HEK293 (cell line): ENCODE measurements at regions not wholly inside any gene's neighbourhood (a gene's known extent, or its start where the extent isn't known, plus 50 kb on each side); places are given as distances from the start of the nearest gene placed in this dataset.
A peak's percentile ranks its signal among the peaks of the same experiment; 100 is the strongest.
"Not testable (repeated sequence)": the region's sequence is repeated elsewhere in the genome, so short reads cannot be mapped to it uniquely, and the experiment has no call there.

Experiments
- CTCF ChIA-PET: fragments of 350-600 bp; formaldehyde crosslinking; extraction: SDS; loops from one replicate; lab custom pipeline; 2021; ENCODE audit warnings: antibody characterized with exemption; lab: Yijun Ruan, JAX
- POLR2A ChIA-PET: fragments of 300-600 bp; formaldehyde crosslinking; extraction: SDS; loops from one replicate; lab custom pipeline; 2020; ENCODE audit warnings: antibody characterized with exemption, inconsistent platforms; lab: Yijun Ruan, JAX
- H3K27ac ChIP-seq: fragments of 200-500 bp; sonication (Bioruptor generic); 2 replicates; pipeline ENCODE4 v1.5.1; 2014; ENCODE audit warnings: low read depth, low read length, control low read depth, inconsistent platforms; ENCODE audit errors: extremely low read depth
- H3K36me3 ChIP-seq, 2 experiments: fragments of 200-500 bp in 1 of 2; sonication (Bioruptor generic) in 1 of 2; 1 replicate in 1 of 2; 2 replicates in 1 of 2; pipeline ENCODE4 v1.5.1; 2014 to 2017; ENCODE audit warnings: inconsistent platforms in 2 of 2, low read length in 2 of 2; ENCODE audit not compliant: control insufficient read depth in 2 of 2, insufficient read depth in 1 of 2
- H3K4me1 ChIP-seq: fragments of 200-500 bp; sonication (Bioruptor generic); 2 replicates; pipeline ENCODE4 v1.5.1; 2014; ENCODE audit warnings: mild to moderate bottlenecking, low read length, inconsistent platforms; ENCODE audit not compliant: control insufficient read depth, insufficient read depth
- H3K4me3 ChIP-seq: 2 replicates; pipeline ENCODE4 v1.5.1; 2011; ENCODE audit warnings: low read depth, mild to moderate bottlenecking, control low read depth, low read length, moderate library complexity
- H3K9me3 ChIP-seq: fragments of 200-500 bp; sonication (Bioruptor generic); 2 replicates; pipeline ENCODE4 v1.5.1; 2014; ENCODE audit warnings: low read depth, low read length, inconsistent platforms; ENCODE audit not compliant: control insufficient read depth, insufficient read depth
- GLI2 ChIP-seq: fragments of 450-650 bp; formaldehyde crosslinking; IDR thresholded peaks from 2 replicates; pipeline ENCODE4; 2017; ENCODE audit warnings: missing biosample characterization, missing genetic modification characterization, low read depth, borderline replicate concordance
- GLIS1 ChIP-seq: fragments of 450-650 bp; formaldehyde crosslinking; IDR thresholded peaks from 2 replicates; pipeline ENCODE4 v1.5.1; 2016; ENCODE audit warnings: missing biosample characterization, missing genetic modification characterization
- PRDM1 ChIP-seq: fragments of 450-650 bp; formaldehyde crosslinking; IDR thresholded peaks from 2 replicates; pipeline ENCODE4; 2016; ENCODE audit warnings: missing biosample characterization, missing genetic modification characterization
- YY2 ChIP-seq: fragments of 450-650 bp; formaldehyde crosslinking; IDR thresholded peaks from 2 replicates; pipeline ENCODE4 v1.5.1; 2016; ENCODE audit warnings: missing biosample characterization, missing genetic modification characterization
- ZBTB11 ChIP-seq: fragments of 450-650 bp; formaldehyde crosslinking; conservative IDR thresholded peaks from 2 replicates; pipeline ENCODE4 v1.5.1; 2016; ENCODE audit warnings: low read depth, missing biosample characterization, missing genetic modification characterization
- ZBTB20 ChIP-seq: fragments of 450-650 bp; formaldehyde crosslinking; IDR thresholded peaks from 2 replicates; pipeline ENCODE4 v1.5.1; 2016; ENCODE audit warnings: missing biosample characterization, missing genetic modification characterization
- ZNF398 ChIP-seq: fragments of 450-650 bp; formaldehyde crosslinking; IDR thresholded peaks from 2 replicates; pipeline ENCODE4 v1.5.1; 2017; ENCODE audit warnings: missing biosample characterization, missing genetic modification characterization
- ZNF416 ChIP-seq: fragments of 450-650 bp; formaldehyde crosslinking; IDR thresholded peaks from 2 replicates; pipeline ENCODE4 v1.5.1; 2016; ENCODE audit warnings: missing biosample characterization, missing genetic modification characterization
- ZNF433 ChIP-seq: fragments of 450-650 bp; formaldehyde crosslinking; IDR thresholded peaks from 2 replicates; pipeline ENCODE4 v1.5.1; 2016; ENCODE audit warnings: missing biosample characterization, missing genetic modification characterization, low read depth
- ZNF473 ChIP-seq: fragments of 450-650 bp; formaldehyde crosslinking; IDR thresholded peaks from 2 replicates; pipeline ENCODE4 v1.5.1; 2017; ENCODE audit warnings: missing biosample characterization, missing genetic modification characterization
- ZNF610 ChIP-seq: fragments of 450-650 bp; formaldehyde crosslinking; IDR thresholded peaks from 2 replicates; pipeline ENCODE4 v1.5.1; 2016; ENCODE audit warnings: missing biosample characterization, missing genetic modification characterization, borderline replicate concordance
- TF ChIP-seq, protein P1 (sequence below): fragments of 450-650 bp; formaldehyde crosslinking; IDR thresholded peaks from 2 replicates; pipeline ENCODE4 v1.5.1; 2016; ENCODE audit warnings: missing biosample characterization, missing genetic modification characterization
- TF ChIP-seq, protein P2 (sequence below): fragments of 450-650 bp; formaldehyde crosslinking; IDR thresholded peaks from 2 replicates; pipeline ENCODE4 v1.5.1; 2016; ENCODE audit warnings: missing biosample characterization, missing genetic modification characterization, borderline replicate concordance
- TF ChIP-seq, protein P3 (sequence below): fragments of 450-650 bp; formaldehyde crosslinking; IDR thresholded peaks from 2 replicates; pipeline ENCODE4 v1.5.1; 2016; ENCODE audit warnings: missing biosample characterization, missing genetic modification characterization

DNA sequence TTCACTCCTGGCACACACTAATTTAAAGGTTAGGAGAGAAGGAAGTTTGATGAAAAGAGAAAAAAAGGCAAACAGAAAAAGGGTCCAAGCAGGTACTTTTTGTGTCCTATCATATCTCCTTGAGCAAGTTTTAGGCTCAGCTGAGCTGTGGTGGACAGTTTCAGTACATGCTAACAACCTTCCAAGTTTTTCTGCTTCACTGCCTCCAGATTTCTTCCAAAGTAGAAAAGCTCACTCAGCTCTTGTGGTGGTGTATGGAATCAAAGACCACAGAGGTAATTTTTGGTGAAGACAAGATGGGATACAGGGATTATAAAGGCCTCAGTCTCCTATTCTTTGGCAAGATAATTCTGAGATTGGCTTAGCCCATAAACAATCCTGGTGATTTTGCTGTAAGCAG is 921.8 kb downstream of the NR2F1-AS1 start (continued):
- TF ChIP-seq ZBTB11 (tag by site-specific recombination), result no peak
- TF ChIP-seq ZNF473 (tag by site-specific recombination), result no peak
- no peak for TF ChIP-seq YY2 (tag by site-specific recombination)
- no peak for TF ChIP-seq ZBTB20 (tag by site-specific recombination)
- TF ChIP-seq GLI2 (tag by site-specific recombination), result no peak
- no peak for TF ChIP-seq ZNF433 (tag by site-specific recombination)
- no peak for TF ChIP-seq ZNF416 (tag by site-specific recombination)
- TF ChIP-seq, protein P1, sequence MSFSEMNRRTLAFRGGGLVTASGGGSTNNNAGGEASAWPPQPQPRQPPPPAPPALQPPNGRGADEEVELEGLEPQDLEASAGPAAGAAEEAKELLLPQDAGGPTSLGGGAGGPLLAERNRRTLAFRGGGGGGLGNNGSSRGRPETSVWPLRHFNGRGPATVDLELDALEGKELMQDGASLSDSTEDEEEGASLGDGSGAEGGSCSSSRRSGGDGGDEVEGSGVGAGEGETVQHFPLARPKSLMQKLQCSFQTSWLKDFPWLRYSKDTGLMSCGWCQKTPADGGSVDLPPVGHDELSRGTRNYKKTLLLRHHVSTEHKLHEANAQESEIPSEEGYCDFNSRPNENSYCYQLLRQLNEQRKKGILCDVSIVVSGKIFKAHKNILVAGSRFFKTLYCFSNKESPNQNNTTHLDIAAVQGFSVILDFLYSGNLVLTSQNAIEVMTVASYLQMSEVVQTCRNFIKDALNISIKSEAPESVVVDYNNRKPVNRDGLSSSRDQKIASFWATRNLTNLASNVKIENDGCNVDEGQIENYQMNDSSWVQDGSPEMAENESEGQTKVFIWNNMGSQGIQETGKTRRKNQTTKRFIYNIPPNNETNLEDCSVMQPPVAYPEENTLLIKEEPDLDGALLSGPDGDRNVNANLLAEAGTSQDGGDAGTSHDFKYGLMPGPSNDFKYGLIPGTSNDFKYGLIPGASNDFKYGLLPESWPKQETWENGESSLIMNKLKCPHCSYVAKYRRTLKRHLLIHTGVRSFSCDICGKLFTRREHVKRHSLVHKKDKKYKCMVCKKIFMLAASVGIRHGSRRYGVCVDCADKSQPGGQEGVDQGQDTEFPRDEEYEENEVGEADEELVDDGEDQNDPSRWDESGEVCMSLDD (tag by site-specific recombination), result no peak
- TF ChIP-seq ZNF398, result no peak
- no peak for TF ChIP-seq PRDM1
- TF ChIP-seq, protein P2, sequence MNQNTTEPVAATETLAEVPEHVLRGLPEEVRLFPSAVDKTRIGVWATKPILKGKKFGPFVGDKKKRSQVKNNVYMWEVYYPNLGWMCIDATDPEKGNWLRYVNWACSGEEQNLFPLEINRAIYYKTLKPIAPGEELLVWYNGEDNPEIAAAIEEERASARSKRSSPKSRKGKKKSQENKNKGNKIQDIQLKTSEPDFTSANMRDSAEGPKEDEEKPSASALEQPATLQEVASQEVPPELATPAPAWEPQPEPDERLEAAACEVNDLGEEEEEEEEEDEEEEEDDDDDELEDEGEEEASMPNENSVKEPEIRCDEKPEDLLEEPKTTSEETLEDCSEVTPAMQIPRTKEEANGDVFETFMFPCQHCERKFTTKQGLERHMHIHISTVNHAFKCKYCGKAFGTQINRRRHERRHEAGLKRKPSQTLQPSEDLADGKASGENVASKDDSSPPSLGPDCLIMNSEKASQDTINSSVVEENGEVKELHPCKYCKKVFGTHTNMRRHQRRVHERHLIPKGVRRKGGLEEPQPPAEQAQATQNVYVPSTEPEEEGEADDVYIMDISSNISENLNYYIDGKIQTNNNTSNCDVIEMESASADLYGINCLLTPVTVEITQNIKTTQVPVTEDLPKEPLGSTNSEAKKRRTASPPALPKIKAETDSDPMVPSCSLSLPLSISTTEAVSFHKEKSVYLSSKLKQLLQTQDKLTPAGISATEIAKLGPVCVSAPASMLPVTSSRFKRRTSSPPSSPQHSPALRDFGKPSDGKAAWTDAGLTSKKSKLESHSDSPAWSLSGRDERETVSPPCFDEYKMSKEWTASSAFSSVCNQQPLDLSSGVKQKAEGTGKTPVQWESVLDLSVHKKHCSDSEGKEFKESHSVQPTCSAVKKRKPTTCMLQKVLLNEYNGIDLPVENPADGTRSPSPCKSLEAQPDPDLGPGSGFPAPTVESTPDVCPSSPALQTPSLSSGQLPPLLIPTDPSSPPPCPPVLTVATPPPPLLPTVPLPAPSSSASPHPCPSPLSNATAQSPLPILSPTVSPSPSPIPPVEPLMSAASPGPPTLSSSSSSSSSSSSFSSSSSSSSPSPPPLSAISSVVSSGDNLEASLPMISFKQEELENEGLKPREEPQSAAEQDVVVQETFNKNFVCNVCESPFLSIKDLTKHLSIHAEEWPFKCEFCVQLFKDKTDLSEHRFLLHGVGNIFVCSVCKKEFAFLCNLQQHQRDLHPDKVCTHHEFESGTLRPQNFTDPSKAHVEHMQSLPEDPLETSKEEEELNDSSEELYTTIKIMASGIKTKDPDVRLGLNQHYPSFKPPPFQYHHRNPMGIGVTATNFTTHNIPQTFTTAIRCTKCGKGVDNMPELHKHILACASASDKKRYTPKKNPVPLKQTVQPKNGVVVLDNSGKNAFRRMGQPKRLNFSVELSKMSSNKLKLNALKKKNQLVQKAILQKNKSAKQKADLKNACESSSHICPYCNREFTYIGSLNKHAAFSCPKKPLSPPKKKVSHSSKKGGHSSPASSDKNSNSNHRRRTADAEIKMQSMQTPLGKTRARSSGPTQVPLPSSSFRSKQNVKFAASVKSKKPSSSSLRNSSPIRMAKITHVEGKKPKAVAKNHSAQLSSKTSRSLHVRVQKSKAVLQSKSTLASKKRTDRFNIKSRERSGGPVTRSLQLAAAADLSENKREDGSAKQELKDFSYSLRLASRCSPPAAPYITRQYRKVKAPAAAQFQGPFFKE, result no peak
- no peak for TF ChIP-seq GLIS1 (tag by site-specific recombination)
- TF ChIP-seq, all 188 proteins: peak for 0

DNA sequence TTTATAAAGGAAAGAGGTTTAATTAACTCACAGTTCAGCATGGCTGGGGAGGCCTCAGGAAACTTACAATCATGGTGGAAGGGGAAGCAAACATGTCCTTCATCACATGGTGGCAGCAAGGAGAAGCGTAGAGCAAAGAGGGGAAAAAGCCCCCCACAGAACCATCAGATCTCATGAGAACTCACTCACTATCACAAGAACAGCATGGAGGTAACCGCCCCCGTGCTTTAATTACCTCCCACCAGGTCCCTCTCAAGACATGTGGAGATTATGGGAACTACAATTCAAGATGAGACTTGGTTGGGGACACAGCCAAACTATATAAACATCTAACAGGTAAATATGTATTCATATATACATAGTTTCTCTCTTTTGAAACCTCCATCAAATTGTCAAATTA is 926.4 kb downstream of the NR2F1-AS1 start:
- TF ChIP-seq ZNF610, result 0 out of 2 replicates have a peak, but pooled peaks have one; percentile 20
- TF ChIP-seq, protein P3, sequence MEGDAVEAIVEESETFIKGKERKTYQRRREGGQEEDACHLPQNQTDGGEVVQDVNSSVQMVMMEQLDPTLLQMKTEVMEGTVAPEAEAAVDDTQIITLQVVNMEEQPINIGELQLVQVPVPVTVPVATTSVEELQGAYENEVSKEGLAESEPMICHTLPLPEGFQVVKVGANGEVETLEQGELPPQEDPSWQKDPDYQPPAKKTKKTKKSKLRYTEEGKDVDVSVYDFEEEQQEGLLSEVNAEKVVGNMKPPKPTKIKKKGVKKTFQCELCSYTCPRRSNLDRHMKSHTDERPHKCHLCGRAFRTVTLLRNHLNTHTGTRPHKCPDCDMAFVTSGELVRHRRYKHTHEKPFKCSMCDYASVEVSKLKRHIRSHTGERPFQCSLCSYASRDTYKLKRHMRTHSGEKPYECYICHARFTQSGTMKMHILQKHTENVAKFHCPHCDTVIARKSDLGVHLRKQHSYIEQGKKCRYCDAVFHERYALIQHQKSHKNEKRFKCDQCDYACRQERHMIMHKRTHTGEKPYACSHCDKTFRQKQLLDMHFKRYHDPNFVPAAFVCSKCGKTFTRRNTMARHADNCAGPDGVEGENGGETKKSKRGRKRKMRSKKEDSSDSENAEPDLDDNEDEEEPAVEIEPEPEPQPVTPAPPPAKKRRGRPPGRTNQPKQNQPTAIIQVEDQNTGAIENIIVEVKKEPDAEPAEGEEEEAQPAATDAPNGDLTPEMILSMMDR (tag by site-specific recombination), result 0 out of 2 replicates have a peak, but pooled peaks have one; percentile 26
- TF ChIP-seq, all 188 proteins: peak for 2; not testable (repeated sequence) for 186
- H3K4me1 ChIP-seq, H3K27ac ChIP-seq, POLR2A ChIA-PET, H3K9me3 ChIP-seq, H3K36me3 ChIP-seq, H3K4me3 ChIP-seq: not testable (repeated sequence)
- CTCF ChIA-PET, result interaction anchor here (0.6 kb wide), 1 partner anchor 660 kb away, joined by 3 read pairs; no protein-coding TSS in a partner anchor
